Thyroid gland (tissue), 4 donors: ENCODE measurements at regions not wholly inside any gene's neighbourhood (a gene's known extent, or its start where the extent isn't known, plus 50 kb on each side); places are given as distances from the start of the nearest gene placed in this dataset.

ENCODE experiments used
- DNase-seq, 2 donors: peaks; one replicate each; pipeline ENCODE4 v3.0.0-alpha.2; 2019
- H3K27ac ChIP-seq, 3 donors: fragments of 200-600 bp; sonication (generic); 1 replicate in 2 of 3; 2 replicates in 1 of 3; pipeline ENCODE4 v1.5.1; 2016 to 2019; ENCODE audit warnings: mild to moderate bottlenecking in 1 of 3, moderate library complexity in 1 of 3
- H3K27me3 ChIP-seq: fragments of 200-600 bp; sonication (generic); one replicate; pipeline ENCODE4 v1.5.1; 2019
- H3K36me3 ChIP-seq, 2 donors: fragments of 200-600 bp; sonication (generic); one replicate each; pipeline ENCODE4 v1.5.1; 2016 to 2019
- H3K4me1 ChIP-seq, 2 donors: fragments of 200-600 bp; sonication (generic); one replicate each; pipeline ENCODE4 v1.5.1; 2017 to 2019
- H3K4me3 ChIP-seq, 3 donors: fragments of 200-600 bp; sonication (generic); replicated peaks in 1 of 3; 1 replicate in 2 of 3; 2 replicates in 1 of 3; pipeline ENCODE4 v1.5.1; 2016; ENCODE audit warnings: mild to moderate bottlenecking in 1 of 3
- H3K9me3 ChIP-seq: fragments of 200-600 bp; sonication (generic); one replicate; pipeline ENCODE4 v1.5.1; 2017
- CTCF ChIP-seq, 6 experiments: fragments of 200-600 bp in 3 of 6; fragments of 450-650 bp in 3 of 6; sonication (generic) in 3 of 6; IDR thresholded peaks; one replicate each; pipeline ENCODE4 v1.5.1; 2016 to 2019; ENCODE audit warnings: antibody characterized with exemption in 6 of 6, mild to moderate bottlenecking in 2 of 6, inconsistent platforms in 1 of 6, moderate library complexity in 1 of 6
- POLR2A ChIP-seq, 2 donors: fragments of 450-650 bp; IDR thresholded peaks; one replicate each; pipeline ENCODE4 v1.6.1; 2017; ENCODE audit warnings: antibody characterized with exemption in 2 of 2, mild to moderate bottlenecking in 2 of 2, moderate library complexity in 1 of 2
- WGBS, 2 donors: methylation state at CpG; one replicate each; pipeline ENCODE4 v1.1.5; 2017; 5-methylcytosine and 5-hydroxymethylcytosine counted together
- intact Hi-C: fragments of 100-400 bp; cut with DNase I; formaldehyde crosslinking; loops from one replicate; pipeline ENCODE4 v1.15.1; 2023

GRCh38 chr5:104928906-104929520 lies 1366.4 kb upstream of the NUDT12 start:
- H3K4me3 ChIP-seq: no peak overlapping the region
- no peak for DNase-seq
- no peak overlapping the region for H3K27ac ChIP-seq
- no peaks in the 10 kb centered on the region for H3K36me3 ChIP-seq
- no peak for TF ChIP-seq CTCF (IDR thresholded peaks at IDR 0.05)
- no peak for TF ChIP-seq POLR2A (IDR thresholded peaks at IDR 0.05)
- intact Hi-C loops: no loop called here
- H3K9me3 ChIP-seq: no peaks in the 10 kb centered on the region
- H3K27me3 ChIP-seq: no peaks in the 10 kb centered on the region
- H3K4me1 ChIP-seq: no peaks in the 10 kb centered on the region
- 83 to 95% methylated on average over 3 to 22 of the region's 36 CpGs for WGBS, 2 donors

- Histone ChIP-seq H3K4me1 (no peaks in the 10 kb centered on the region), H3K27ac (no peak overlapping the region), H3K36me3 (no peaks in the 10 kb centered on the region), H3K27me3 (no peaks in the 10 kb centered on the region), H3K9me3 (no peaks in the 10 kb centered on the region), H3K4me3 (no peak overlapping the region)
- WGBS, 2 donors: 42 to 48% methylated on average over 1 of the region's 1 CpG
- no peak for DNase-seq
- TF ChIP-seq POLR2A (IDR thresholded peaks at IDR 0.05) (no peak), CTCF (IDR thresholded peaks at IDR 0.05) (no peak)
- intact Hi-C loops: no loop called here
Observed at GRCh38 chr5:104915226-104915625, 1352.6 kb upstream of the NUDT12 start.

- no peak for TF ChIP-seq CTCF (IDR thresholded peaks at IDR 0.05)
- TF ChIP-seq POLR2A (IDR thresholded peaks at IDR 0.05): no peak
- 84 to 96% methylated on average over 2 of the region's 2 CpGs for WGBS, 2 donors
- intact Hi-C loops: no loop called here
Observed at GRCh38 chr5:104914536-104915070, 1352.0 kb upstream of the NUDT12 start.

GRCh38 chr5:104913841-104914281 lies 1351.3 kb upstream of the NUDT12 start:
- intact Hi-C loops: no loop called here
- Histone ChIP-seq H3K4me1 (no peaks in the 10 kb centered on the region), H3K9me3 (no peaks in the 10 kb centered on the region), H3K36me3 (no peaks in the 10 kb centered on the region), H3K27ac (no peak overlapping the region), H3K4me3 (no peak overlapping the region), H3K27me3 (no peaks in the 10 kb centered on the region)
- DNase-seq: no peak
- TF ChIP-seq POLR2A (IDR thresholded peaks at IDR 0.05) (no peak), CTCF (IDR thresholded peaks at IDR 0.05) (no peak)
- WGBS, 2 donors: 81 to 85% methylated on average over 3 of the region's 3 CpGs

More at GRCh38 chr5:104914536-104915070, 1352.0 kb upstream of the NUDT12 start:
- Histone ChIP-seq H3K9me3 (no peaks in the 10 kb centered on the region), H3K27me3 (no peaks in the 10 kb centered on the region), H3K4me1 (no peaks in the 10 kb centered on the region), H3K36me3 (no peaks in the 10 kb centered on the region), H3K4me3 (no peak overlapping the region), H3K27ac (no peak overlapping the region)
- no peak for DNase-seq

- WGBS, 2 donors: 74 to 85% methylated on average over 2 of the region's 2 CpGs
- no peak for DNase-seq
- H3K9me3 ChIP-seq: no peaks in the 10 kb centered on the region
- H3K27me3 ChIP-seq: no peaks in the 10 kb centered on the region
- no peaks in the 10 kb centered on the region for H3K36me3 ChIP-seq
- TF ChIP-seq POLR2A (IDR thresholded peaks at IDR 0.05) (no peak), CTCF (IDR thresholded peaks at IDR 0.05) (no peak)
- no peak overlapping the region for H3K4me3 ChIP-seq
- H3K4me1 ChIP-seq: no peaks in the 10 kb centered on the region
- intact Hi-C loops: no loop called here
- H3K27ac ChIP-seq: no peak overlapping the region
Observed at GRCh38 chr5:104909803-104910202, 1347.2 kb upstream of the NUDT12 start.
